ENCODE measurements at regions not wholly inside any gene's neighbourhood (a gene's known extent, or its start where the extent isn't known, plus 50 kb on each side); places are given as distances from the start of the nearest gene placed in this dataset.

DNA sequence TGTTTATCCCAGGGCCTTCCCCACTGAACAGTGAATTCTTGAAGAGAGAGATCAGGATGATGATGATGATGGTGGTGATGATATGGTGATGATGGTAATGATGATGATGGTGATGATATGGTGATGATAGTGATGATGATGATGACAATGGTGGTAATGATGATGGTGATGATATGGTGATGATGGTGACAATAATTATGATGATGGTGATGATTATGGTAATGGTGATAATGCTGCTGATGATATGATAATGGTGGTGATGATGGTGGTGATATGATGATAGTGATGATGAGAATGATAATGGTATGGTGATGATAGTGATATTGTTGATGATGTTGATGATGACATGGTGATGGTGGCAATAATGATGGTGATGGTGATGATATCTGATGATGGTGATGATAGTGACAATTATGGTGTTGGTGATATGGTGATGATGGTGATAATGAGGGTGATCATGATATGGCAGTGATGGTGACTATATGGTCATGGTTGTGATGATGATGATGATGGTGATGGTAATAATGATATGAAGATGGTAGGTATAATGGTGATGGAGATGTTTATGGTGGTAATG, 99.9 kb downstream of the HAPSTR1 start:
- intact Hi-C loops (cut with DNase I; ENCODE audit: low total_unique reads) (no loop called here), in situ Hi-C loops (cut with MboI; ENCODE audit: low pct_ligation_motif_present in 1 of 4, low pct_unique_long_range_greater_than_20kb in 1 of 4, low sequenced_read_pairs in 3 of 4) (no loop called here)
- Histone ChIP-seq H3K36me3 (no peaks in the 10 kb centered on the region), H3K4me1 (no peaks in the 10 kb centered on the region), H3K27ac (no peak overlapping the region), H3K4me3 (no peak overlapping the region), H3K27me3 (no peaks in the 10 kb centered on the region), H3K9me3 (no peaks in the 10 kb centered on the region)
- TF ChIP-seq CTCF (IDR thresholded peaks at IDR 0.05) (no peak), POLR2A (IDR thresholded peaks at IDR 0.05) (no peak), POLR2AphosphoS5 (IDR thresholded peaks at IDR 0.05) (no peak)
- no peak for DNase-seq

- in situ Hi-C loops (cut with MboI; ENCODE audit: low pct_ligation_motif_present in 1 of 4, low pct_unique_long_range_greater_than_20kb in 1 of 4, low sequenced_read_pairs in 3 of 4): no loop called here
- TF ChIP-seq POLR2AphosphoS5 (IDR thresholded peaks at IDR 0.05): no peak
- H3K4me1 ChIP-seq: no peaks in the 10 kb centered on the region
- no peak overlapping the region for H3K27ac ChIP-seq
- no peak overlapping the region for H3K4me3 ChIP-seq
- DNase-seq: no peak
- H3K27me3 ChIP-seq: no peaks in the 10 kb centered on the region
- no peaks in the 10 kb centered on the region for H3K9me3 ChIP-seq
- WGBS, 2 donors (ENCODE audit: low coverage in 1 of 2): 81% methylated on average over 4 of the region's 4 CpGs; no CpG with 5 or more reads in 1 of the 2 donors
- intact Hi-C loops (cut with DNase I; ENCODE audit: low total_unique reads): no loop called here
- no peaks in the 10 kb centered on the region for H3K36me3 ChIP-seq
These were observed 101.3 kb downstream of the HAPSTR1 start for GRCh38 chr16:9192746-9193145.

DNA sequence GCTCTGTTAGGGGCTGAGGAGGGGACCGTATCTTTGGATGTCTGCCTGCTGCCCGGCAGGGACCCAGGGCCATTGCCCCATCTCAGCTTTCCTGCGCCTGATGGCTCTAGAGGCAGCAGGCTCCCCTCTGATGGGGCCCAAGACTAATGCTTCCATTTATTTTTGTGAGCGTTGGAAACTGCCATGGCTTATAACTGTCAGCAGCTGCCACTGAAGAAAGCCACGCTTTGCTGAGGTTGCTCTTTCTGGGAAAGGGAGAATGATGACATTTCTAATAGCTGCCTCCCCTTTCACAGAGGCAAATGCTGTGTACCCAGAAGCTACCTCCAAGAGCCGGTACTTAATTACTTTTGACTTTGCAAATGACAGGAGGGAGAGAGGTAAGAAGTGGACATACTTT, 103.8 kb downstream of the HAPSTR1 start:
- H3K4me3 ChIP-seq: no peak overlapping the region
- intact Hi-C loops (cut with DNase I; ENCODE audit: low total_unique reads): no loop called here
- in situ Hi-C loops (cut with MboI; ENCODE audit: low pct_ligation_motif_present in 1 of 4, low pct_unique_long_range_greater_than_20kb in 1 of 4, low sequenced_read_pairs in 3 of 4): no loop called here
- WGBS, 2 donors (ENCODE audit: low coverage in 1 of 2): 64% methylated on average over 6 of the region's 6 CpGs; no CpG with 5 or more reads in 1 of the 2 donors
- H3K27me3 ChIP-seq: no peaks in the 10 kb centered on the region
- no peaks in the 10 kb centered on the region for H3K4me1 ChIP-seq
- no peak overlapping the region for H3K27ac ChIP-seq
- TF ChIP-seq CTCF (IDR thresholded peaks at IDR 0.05): no peak
- TF ChIP-seq EP300 (IDR thresholded peaks at IDR 0.05; ENCODE audit: low read depth): no peak
- TF ChIP-seq POLR2A (IDR thresholded peaks at IDR 0.05): no peak
- TF ChIP-seq POLR2AphosphoS5 (IDR thresholded peaks at IDR 0.05): no peak
- no peak for DNase-seq
- no peaks in the 10 kb centered on the region for H3K9me3 ChIP-seq
- H3K36me3 ChIP-seq: no peaks in the 10 kb centered on the region

DNA sequence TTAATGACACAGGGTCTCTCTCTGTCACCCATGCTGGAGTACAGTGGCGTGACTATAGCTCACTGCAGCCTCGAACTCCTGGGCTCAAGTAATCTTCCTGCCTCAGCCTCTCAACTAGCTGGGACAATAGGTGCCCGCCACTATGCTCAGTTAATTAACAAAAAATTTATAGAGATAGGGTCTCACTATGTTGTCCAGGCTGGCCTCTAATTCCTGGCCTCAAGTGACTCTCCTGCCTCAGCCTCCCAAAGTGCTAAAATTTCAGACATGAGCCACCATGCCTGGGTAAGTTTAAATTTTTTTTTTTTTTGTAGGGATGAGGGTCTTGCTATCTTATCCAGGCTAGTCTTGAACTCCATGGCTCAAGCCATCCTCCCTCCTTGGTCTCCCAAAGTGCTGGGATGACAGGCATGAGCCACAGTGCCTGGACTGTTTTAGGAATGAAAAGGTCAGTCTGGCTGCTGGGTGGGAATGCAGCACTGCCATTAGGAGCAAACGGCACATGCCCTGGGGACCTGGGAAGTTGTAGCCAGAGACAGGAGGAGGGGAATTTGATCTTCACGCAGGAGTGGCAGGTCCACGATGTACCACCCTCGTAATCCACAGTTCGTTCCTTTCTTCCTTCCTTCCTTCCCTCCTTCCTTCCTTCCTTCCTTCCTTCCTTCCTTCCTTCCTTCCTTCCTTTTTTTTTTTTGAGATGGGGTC, 106.7 kb downstream of the HAPSTR1 start:
- TF ChIP-seq POLR2A (IDR thresholded peaks at IDR 0.05): no peak
- no peak for TF ChIP-seq CTCF (IDR thresholded peaks at IDR 0.05)
- no peak for TF ChIP-seq POLR2AphosphoS5 (IDR thresholded peaks at IDR 0.05)
- no peak for TF ChIP-seq EP300 (IDR thresholded peaks at IDR 0.05; ENCODE audit: low read depth)
- WGBS, 2 donors (ENCODE audit: low coverage in 1 of 2): 67 to 81% methylated on average over 7 to 8 of the region's 8 CpGs

DNA sequence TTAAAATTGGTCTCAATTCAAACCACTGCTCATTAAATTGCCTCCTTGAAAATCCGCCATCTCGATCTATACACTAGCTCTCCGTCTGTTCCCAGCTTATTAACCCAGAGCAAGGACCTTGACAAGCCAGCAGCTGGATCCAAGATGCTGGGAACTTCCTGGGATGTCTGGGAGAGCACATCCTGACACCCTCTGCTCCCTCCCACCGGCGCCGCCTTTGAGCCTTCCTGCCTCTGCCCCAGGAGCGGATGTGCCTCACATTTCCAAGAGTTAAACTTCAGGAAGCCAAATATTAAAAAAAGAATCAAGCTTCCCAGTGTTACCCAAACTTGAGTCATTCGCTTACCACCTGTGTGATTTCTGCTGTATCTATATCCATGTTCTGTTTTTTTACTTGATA, 107.9 kb downstream of the HAPSTR1 start:
- no peaks in the 10 kb centered on the region for H3K36me3 ChIP-seq
- no peak overlapping the region for H3K4me3 ChIP-seq
- 54 to 90% methylated on average over 2 to 8 of the region's 8 CpGs for WGBS, 2 donors (ENCODE audit: low coverage in 1 of 2)
- H3K9me3 ChIP-seq: peaks cover 0 to 4% of the 10 kb centered on the region in 2 donors
- intact Hi-C loops (cut with DNase I; ENCODE audit: low total_unique reads): no loop called here
- H3K4me1 ChIP-seq: no peaks in the 10 kb centered on the region
- DNase-seq: no peak
- in situ Hi-C loops (cut with MboI; ENCODE audit: low pct_ligation_motif_present in 1 of 4, low pct_unique_long_range_greater_than_20kb in 1 of 4, low sequenced_read_pairs in 3 of 4): no loop called here
- no peak for TF ChIP-seq EP300 (IDR thresholded peaks at IDR 0.05; ENCODE audit: low read depth)
- TF ChIP-seq POLR2A (IDR thresholded peaks at IDR 0.05): no peak
- TF ChIP-seq POLR2AphosphoS5 (IDR thresholded peaks at IDR 0.05): no peak
- TF ChIP-seq CTCF (IDR thresholded peaks at IDR 0.05): no peak
- no peak overlapping the region for H3K27ac ChIP-seq
- H3K27me3 ChIP-seq: no peaks in the 10 kb centered on the region

More for the DNA sequence above, 106.7 kb downstream of the HAPSTR1 start:
- H3K27me3 ChIP-seq: no peaks in the 10 kb centered on the region
- DNase-seq: no peak
- H3K4me3 ChIP-seq: no peak overlapping the region
- no peaks in the 10 kb centered on the region for H3K4me1 ChIP-seq
- H3K36me3 ChIP-seq: no peaks in the 10 kb centered on the region
- in situ Hi-C loops (cut with MboI; ENCODE audit: low pct_ligation_motif_present in 1 of 4, low pct_unique_long_range_greater_than_20kb in 1 of 4, low sequenced_read_pairs in 3 of 4): no loop called here
- H3K27ac ChIP-seq: no peak overlapping the region
- H3K9me3 ChIP-seq: peaks cover 0 to 4% of the 10 kb centered on the region in 2 donors
- intact Hi-C loops (cut with DNase I; ENCODE audit: low total_unique reads): no loop called here
